NCI-H524 (cell line): ENCODE measurements at regions not wholly inside any gene's neighbourhood (a gene's known extent, or its start where the extent isn't known, plus 50 kb on each side); places are given as distances from the start of the nearest gene placed in this dataset.
"Not testable (repeated sequence)": the region's sequence is repeated elsewhere in the genome, so short reads cannot be mapped to it uniquely, and the experiment has no call there.

Source experiments
- DNase-seq, 2 experiments: peaks; one replicate each; lab custom pipeline; 2025; lab: John Stamatoyannopoulos, UW

- no peak for DNase-seq
These were observed 78.4 kb downstream of the ADAMTS15 start for GRCh38 chr11:130526846-130527245.

- no peak for DNase-seq
These were observed 79.3 kb downstream of the ADAMTS15 start for GRCh38 chr11:130527636-130528297.

- DNase-seq: no peak
These were observed 80.1 kb downstream of the ADAMTS15 start for GRCh38 chr11:130528298-130529261.

- DNase-seq: no peak
These were observed 80.9 kb downstream of the ADAMTS15 start for GRCh38 chr11:130529366-130529765.

GRCh38 chr11:130531061-130531460, 82.6 kb downstream of the ADAMTS15 start:
- DNase-seq: no peak

GRCh38 chr11:130533113-130533798, 84.8 kb downstream of the ADAMTS15 start:
- DNase-seq: peak; percentile 29 to 83

- no peak for DNase-seq
These were observed 85.4 kb downstream of the ADAMTS15 start for GRCh38 chr11:130533871-130534270.

- no peak for DNase-seq
These were observed 86.1 kb downstream of the ADAMTS15 start for GRCh38 chr11:130534551-130534950.

GRCh38 chr11:130535520-130535919, 87.1 kb downstream of the ADAMTS15 start:
- DNase-seq: no peak

GRCh38 chr11:130536106-130537040, 87.9 kb downstream of the ADAMTS15 start:
- no peak for DNase-seq

- DNase-seq: not testable (repeated sequence)
These were observed 91.2 kb downstream of the ADAMTS15 start for GRCh38 chr11:130539680-130540079.

- DNase-seq: no peak
These were observed 95.8 kb downstream of the ADAMTS15 start for GRCh38 chr11:130544266-130544665.

- no peak for DNase-seq
These were observed 97.1 kb downstream of the ADAMTS15 start for GRCh38 chr11:130545449-130546072.

- DNase-seq: no peak
These were observed 98.0 kb downstream of the ADAMTS15 start for GRCh38 chr11:130546438-130546837.

GRCh38 chr11:130546901-130547694, 98.7 kb downstream of the ADAMTS15 start:
- no peak for DNase-seq

- no peak for DNase-seq
These were observed 99.5 kb downstream of the ADAMTS15 start for GRCh38 chr11:130547761-130548490.

GRCh38 chr11:130548491-130548833, 100.0 kb downstream of the ADAMTS15 start:
- peak in 1 of 2 experiments; percentile 13 for DNase-seq

GRCh38 chr11:130549393-130549999, 101.1 kb downstream of the ADAMTS15 start:
- DNase-seq: no peak

- DNase-seq: no peak
These were observed 101.7 kb downstream of the ADAMTS15 start for GRCh38 chr11:130550150-130550549.
